RWPE2 (cell line): ENCODE measurements at regions not wholly inside any gene's neighbourhood (a gene's known extent, or its start where the extent isn't known, plus 50 kb on each side); places are given as distances from the start of the nearest gene placed in this dataset.

ENCODE experiments used
- ATAC-seq: fragments of 200-7000 bp; cut with Tn5 transposase; 3 replicates; pipeline ENCODE4 v1.9.1; 2021; ENCODE audit warnings: low read depth
- DNase-seq: peaks from one replicate; pipeline ENCODE4 v3.0.0-alpha.2; 2020; ENCODE audit warnings: low spot score
- H3K27ac ChIP-seq: fragments of 450-650 bp; 2 replicates; pipeline ENCODE4 v1.5.1; 2017; ENCODE audit warnings: mild to moderate bottlenecking; ENCODE audit not compliant: poor library complexity, severe bottlenecking
- H3K27me3 ChIP-seq: fragments of 250-450 bp; sonication (Bioruptor Pico); 2 replicates; pipeline ENCODE4 v1.5.1; 2021; ENCODE audit warnings: mild to moderate bottlenecking, moderate library complexity; ENCODE audit not compliant: insufficient read depth, poor library complexity, severe bottlenecking
- H3K36me3 ChIP-seq: fragments of 250-450 bp; sonication (Bioruptor Pico); 2 replicates; pipeline ENCODE4 v1.5.1; 2020; ENCODE audit warnings: low read depth, mild to moderate bottlenecking, moderate library complexity
- H3K4me1 ChIP-seq: fragments of 250-450 bp; sonication (Bioruptor Pico); 2 replicates; pipeline ENCODE4 v1.5.1; 2021; ENCODE audit warnings: mild to moderate bottlenecking, moderate library complexity; ENCODE audit not compliant: insufficient read depth, poor library complexity, severe bottlenecking
- H3K4me3 ChIP-seq: fragments of 250-450 bp; sonication (Bioruptor Pico); 2 replicates; pipeline ENCODE4 v1.5.1; 2021; ENCODE audit warnings: mild to moderate bottlenecking, moderate library complexity; ENCODE audit not compliant: severe bottlenecking
- H3K9me3 ChIP-seq: fragments of 250-450 bp; sonication (Bioruptor Pico); 2 replicates; pipeline ENCODE4 v1.5.1; 2021; ENCODE audit warnings: mild to moderate bottlenecking, moderate library complexity; ENCODE audit not compliant: severe bottlenecking
- CTCF ChIP-seq: fragments of 450-650 bp; IDR thresholded peaks from one replicate; pipeline ENCODE4 v1.5.1; 2017; ENCODE audit warnings: mild to moderate bottlenecking, moderate library complexity; ENCODE audit not compliant: poor library complexity, severe bottlenecking

- H3K4me1 ChIP-seq, result peaks cover 26% of the 10 kb centered on the region
- ATAC-seq (no peak), DNase-seq (no peak)
- TF ChIP-seq CTCF, result no peak
- H3K27ac ChIP-seq, result no peak overlapping the region
- no peaks in the 10 kb centered on the region for H3K27me3 ChIP-seq
- H3K36me3 ChIP-seq, result no peaks in the 10 kb centered on the region
- no peaks in the 10 kb centered on the region for H3K9me3 ChIP-seq
- H3K4me3 ChIP-seq, result no peak overlapping the region
Observed at GRCh38 chr7:91633013-91633441, 247.5 kb downstream of the MTERF1 start.

GRCh38 chr7:91634485-91635177 lies 245.9 kb downstream of the MTERF1 start:
- no peak overlapping the region for H3K4me3 ChIP-seq

GRCh38 chr7:91636129-91636724 lies 244.3 kb downstream of the MTERF1 start:
- Histone ChIP-seq H3K36me3 (no peaks in the 10 kb centered on the region), H3K27ac (no peak overlapping the region), H3K27me3 (no peaks in the 10 kb centered on the region), H3K4me3 (no peak overlapping the region), H3K9me3 (no peaks in the 10 kb centered on the region), H3K4me1 (peaks cover 14% of the 10 kb centered on the region)
- TF ChIP-seq CTCF, result peak; percentile 43
- DNase-seq, result no peak
- ATAC-seq, result no peak

More at GRCh38 chr7:91634485-91635177, 245.9 kb downstream of the MTERF1 start:
- ATAC-seq (peak; percentile 74; the same call in 2 of the 3 replicates), DNase-seq (no peak)
- H3K27me3 ChIP-seq, result no peaks in the 10 kb centered on the region
- H3K4me1 ChIP-seq, result peaks cover 14% of the 10 kb centered on the region
- no peaks in the 10 kb centered on the region for H3K36me3 ChIP-seq
- H3K27ac ChIP-seq, result peak overlapping the region; percentile 65
- H3K9me3 ChIP-seq, result no peaks in the 10 kb centered on the region
- no peak for TF ChIP-seq CTCF

GRCh38 chr7:91636728-91637127 lies 243.8 kb downstream of the MTERF1 start:
- H3K27me3 ChIP-seq, result no peaks in the 10 kb centered on the region
- no peak overlapping the region for H3K27ac ChIP-seq
- no peaks in the 10 kb centered on the region for H3K36me3 ChIP-seq
- DNase-seq (no peak), ATAC-seq (no peak)
- TF ChIP-seq CTCF, result no peak
- peaks cover 14% of the 10 kb centered on the region for H3K4me1 ChIP-seq
- H3K4me3 ChIP-seq, result no peak overlapping the region
- no peaks in the 10 kb centered on the region for H3K9me3 ChIP-seq

GRCh38 chr7:91644256-91644655 lies 236.2 kb downstream of the MTERF1 start:
- Histone ChIP-seq H3K4me1 (no peaks in the 10 kb centered on the region), H3K27ac (no peak overlapping the region), H3K36me3 (no peaks in the 10 kb centered on the region), H3K9me3 (no peaks in the 10 kb centered on the region), H3K27me3 (no peaks in the 10 kb centered on the region), H3K4me3 (no peak overlapping the region)
- TF ChIP-seq CTCF, result no peak
- DNase-seq, result no peak
- ATAC-seq, result no peak
